HCT116 (cell line): ENCODE measurements at regions not wholly inside any gene's neighbourhood (a gene's known extent, or its start where the extent isn't known, plus 50 kb on each side); places are given as distances from the start of the nearest gene placed in this dataset.

ENCODE experiments used
- ATAC-seq: fragments of 200-7000 bp; cut with Tn5 transposase; 2 replicates; pipeline ENCODE4 v1.9.1; 2020; ENCODE audit warnings: mild to moderate bottlenecking, moderate library complexity
- BruUV-seq: library from RNA; stranded (reverse); fragments of 400-500 nt; replicated peaks from 2 replicates; lab custom pipeline; 2021; lab: Mats Ljungman, UMichigan
- CTCF ChIA-PET: fragments of 300-600 bp; sonication (Branson Sonifier 250); formaldehyde crosslinking; loops from one replicate; lab custom pipeline; 2021; ENCODE audit warnings: antibody characterized with exemption; lab: Charles Lee
- POLR2A ChIA-PET: fragments of 300-600, 350-600 bp; sonication (Branson Sonifier 250); formaldehyde crosslinking; loops from one replicate; lab custom pipeline; 2021; ENCODE audit warnings: antibody characterized with exemption; lab: Charles Lee
- RAD21 ChIA-PET, 2 experiments: fragments of 300-600 bp; sonication (Branson Sonifier 250); formaldehyde crosslinking; loops; one replicate each; lab custom pipeline; 2023; ENCODE audit warnings: low total read pairs in 2 of 2; ENCODE audit not compliant: uncharacterized antibody in 2 of 2, unreplicated experiment in 2 of 2, low non-redundant PET in 1 of 2; lab: Charles Lee
- DNase-seq: peaks from one replicate; pipeline ENCODE4 v3.0.0-alpha.2; 2010; ENCODE audit warnings: low read depth, low spot score
- H2AFZ ChIP-seq: fragments of 200-600 bp; shearing (Covaris generic), sonication (generic); 2 replicates; pipeline ENCODE4 v1.6.1; 2017; ENCODE audit warnings: low read depth, mixed run types, mixed read lengths, antibody characterized with exemption, low read length; ENCODE audit not compliant: poor library complexity, severe bottlenecking
- H3K27ac ChIP-seq: 2 replicates; pipeline ENCODE4 v1.5.1; 2012; ENCODE audit warnings: low read depth, low read length
- H3K27me3 ChIP-seq: fragments of 200-600 bp; sonication (generic); 2 replicates; pipeline ENCODE4 v1.6.1; 2016; ENCODE audit warnings: mixed run types, low read length, mixed read lengths; ENCODE audit not compliant: insufficient read depth
- H3K36me3 ChIP-seq, 2 experiments: fragments of 200-500 bp in 1 of 2; fragments of 200-600 bp in 1 of 2; sonication (Bioruptor generic) in 1 of 2; sonication (generic) in 1 of 2; 2 replicates each; pipeline versions ENCODE4 v1.5.1 to v1.6.1; 2014 to 2016; ENCODE audit warnings: low read length in 2 of 2, inconsistent platforms in 1 of 2, mixed read lengths in 1 of 2, mixed run types in 1 of 2; ENCODE audit not compliant: insufficient read depth in 2 of 2, control insufficient read depth in 1 of 2
- H3K4me1 ChIP-seq, 2 experiments: fragments of 200-600 bp in 1 of 2; sonication (generic) in 1 of 2; 2 replicates each; pipeline versions ENCODE4 v1.5.1 to v1.6.1; 2012 to 2017; ENCODE audit warnings: low read length in 2 of 2, inconsistent platforms in 1 of 2, mild to moderate bottlenecking in 1 of 2, mixed read lengths in 1 of 2, mixed run types in 1 of 2, moderate library complexity in 1 of 2; ENCODE audit not compliant: insufficient read depth in 2 of 2, control insufficient read depth in 1 of 2
- H3K4me2 ChIP-seq: fragments of 200-600 bp; sonication (generic); 2 replicates; pipeline ENCODE4 v1.6.1; 2017; ENCODE audit warnings: mixed run types, low read length, mixed read lengths
- H3K4me3 ChIP-seq, 2 experiments: fragments of 200-600 bp in 1 of 2; sonication (generic) in 1 of 2; replicated peaks in 1 of 2; 2 replicates each; pipeline ENCODE4 v1.5.1; 2011 to 2016; ENCODE audit warnings: low read length in 2 of 2, control low read depth in 1 of 2, low read depth in 1 of 2, mild to moderate bottlenecking in 1 of 2, mixed read lengths in 1 of 2, mixed run types in 1 of 2
- H3K79me2 ChIP-seq: fragments of 200-600 bp; sonication (generic); 2 replicates; pipeline ENCODE4 v1.6.1; 2017; ENCODE audit warnings: mild to moderate bottlenecking, mixed run types, low read length, moderate library complexity, mixed read lengths; ENCODE audit not compliant: insufficient read depth
- H3K9ac ChIP-seq: fragments of 200-600 bp; sonication (generic); 2 replicates; pipeline ENCODE4 v1.6.1; 2016; ENCODE audit warnings: low read length, mixed read lengths
- H3K9me2 ChIP-seq: fragments of 200-600 bp; sonication (generic), shearing (Covaris generic); 2 replicates; pipeline ENCODE4 v1.6.1; 2017; ENCODE audit warnings: mixed run types, mild to moderate bottlenecking, moderate library complexity; ENCODE audit not compliant: insufficient read depth
- H3K9me3 ChIP-seq, 2 experiments: fragments of 200-500 bp in 1 of 2; fragments of 200-600 bp in 1 of 2; sonication (Bioruptor generic) in 1 of 2; sonication (generic) in 1 of 2; 2 replicates each; pipeline ENCODE4 v1.6.1; 2014 to 2017; ENCODE audit warnings: low read length in 2 of 2, mixed read lengths in 2 of 2, inconsistent platforms in 1 of 2, low read depth in 1 of 2, mild to moderate bottlenecking in 1 of 2, mixed run types in 1 of 2, moderate library complexity in 1 of 2; ENCODE audit not compliant: control insufficient read depth in 1 of 2, insufficient read depth in 1 of 2
- H4K20me1 ChIP-seq: fragments of 200-600 bp; sonication (generic), shearing (Covaris generic); 2 replicates; pipeline ENCODE4 v1.6.1; 2017; ENCODE audit warnings: mixed run types, mild to moderate bottlenecking, moderate library complexity; ENCODE audit not compliant: insufficient read depth
- CBX3 ChIP-seq: IDR thresholded peaks from 2 replicates; pipeline ENCODE4 v1.6.1; 2012; ENCODE audit warnings: low read depth
- CEBPB ChIP-seq: IDR thresholded peaks from 2 replicates; pipeline ENCODE4 v1.6.1; 2012; ENCODE audit warnings: low read depth
- CTCF ChIP-seq, 3 experiments: fragments of 200-600 bp in 1 of 3; sonication (generic) in 1 of 3; IDR thresholded peaks in 2 of 3; conservative IDR thresholded peaks in 1 of 3; 2 replicates each; pipeline ENCODE4 v1.5.1; 2012 to 2017; ENCODE audit warnings: low read depth in 2 of 3, low read length in 2 of 3, antibody characterized with exemption in 1 of 3, borderline replicate concordance in 1 of 3, control low read depth in 1 of 3, mild to moderate bottlenecking in 1 of 3, mixed read lengths in 1 of 3, mixed run types in 1 of 3, moderate library complexity in 1 of 3; ENCODE audit not compliant: insufficient read depth in 1 of 3
- EGR1 ChIP-seq: IDR thresholded peaks from 2 replicates; pipeline ENCODE4 v1.6.1; 2012; ENCODE audit warnings: low read depth
- ELF1 ChIP-seq: IDR thresholded peaks from 2 replicates; pipeline ENCODE4 v1.6.1; 2012; ENCODE audit warnings: low read depth, borderline replicate concordance
- EZH2 ChIP-seq: fragments of 200-600 bp; sonication (generic); IDR thresholded peaks from 2 replicates; pipeline ENCODE4 v1.6.1; 2017; ENCODE audit warnings: antibody characterized with exemption, mixed run types
- EZH2phosphoT487 ChIP-seq: fragments of 200-600 bp; IDR thresholded peaks from 2 replicates; pipeline ENCODE4 v1.6.1; 2018; ENCODE audit warnings: antibody characterized with exemption, borderline replicate concordance
- FOSL1 ChIP-seq: IDR thresholded peaks from 2 replicates; pipeline ENCODE4 v1.6.1; 2012; ENCODE audit warnings: low read depth
- JUND ChIP-seq: IDR thresholded peaks from 2 replicates; pipeline ENCODE4 v1.6.1; 2012
- RAD21 ChIP-seq: IDR thresholded peaks from 2 replicates; pipeline ENCODE4 v1.6.1; 2012; ENCODE audit warnings: low read depth, mild to moderate bottlenecking
- SRF ChIP-seq: IDR thresholded peaks from 2 replicates; pipeline ENCODE4 v1.6.1; 2012; ENCODE audit warnings: low read depth
- ZFX ChIP-seq: fragments of 450-650 bp; IDR thresholded peaks from 2 replicates; pipeline ENCODE4 v1.6.1; 2017
- intact Hi-C: fragments of 100-400 bp; cut with micrococcal nuclease; formaldehyde crosslinking; loops from 2 replicates; pipeline ENCODE4 v1.10.0; 2022

- no TSS peak for BruUV-seq
- TF ChIP-seq JUND (no peak), EZH2 (no peak), ZFX (no peak), ELF1 (no peak), CTCF (IDR thresholded peaks at IDR 0.05 in 2 of 3, conservative IDR thresholded peaks at IDR 0.05 in 1 of 3; ENCODE audit: borderline replicate concordance in 1 of 3, insufficient read depth in 1 of 3, low read depth in 2 of 3, low read length in 2 of 3) (no peak), CEBPB (no peak), EGR1 (no peak), FOSL1 (no peak), EZH2phosphoT487 (no peak), RAD21 (no peak), SRF (no peak), CBX3 (no peak)
- Histone ChIP-seq H3K9ac (no peak overlapping the region), H4K20me1 (no peaks in the 10 kb centered on the region), H3K4me2 (no peak overlapping the region), H3K9me2 (no peaks in the 10 kb centered on the region), H2AFZ (no peak overlapping the region), H3K4me1 (peaks cover 41 to 63% of the 10 kb centered on the region in 2 experiments), H3K4me3 (no peak overlapping the region), H3K27ac (no peak overlapping the region), H3K79me2 (no peaks in the 10 kb centered on the region), H3K36me3 (0 out of 4 replicates have a peak, but pooled peaks cover 0 to 2% of the 10 kb centered on the region in 2 experiments), H3K9me3 (no peaks in the 10 kb centered on the region; a peak in 1 of 4 replicates), H3K27me3 (no peaks in the 10 kb centered on the region)
- no peak for ATAC-seq
- intact Hi-C loops = no loop called here
- POLR2A ChIA-PET = no interaction called here
- RAD21 ChIA-PET = no interaction called here
- no peak for DNase-seq
- CTCF ChIA-PET = interaction anchor here (0.7 kb wide), 1 partner anchor 445 kb away, joined by 3 read pairs; no protein-coding TSS in a partner anchor
Observed at GRCh38 chr12:116430911-116431565, 128.1 kb upstream of the MAP1LC3B2 start.
